ENCODE measurements at regions not wholly inside any gene's neighbourhood (a gene's known extent, or its start where the extent isn't known, plus 50 kb on each side); places are given as distances from the start of the nearest gene placed in this dataset.
A peak's percentile ranks its signal among the peaks of the same experiment; 100 is the strongest.

DNA sequence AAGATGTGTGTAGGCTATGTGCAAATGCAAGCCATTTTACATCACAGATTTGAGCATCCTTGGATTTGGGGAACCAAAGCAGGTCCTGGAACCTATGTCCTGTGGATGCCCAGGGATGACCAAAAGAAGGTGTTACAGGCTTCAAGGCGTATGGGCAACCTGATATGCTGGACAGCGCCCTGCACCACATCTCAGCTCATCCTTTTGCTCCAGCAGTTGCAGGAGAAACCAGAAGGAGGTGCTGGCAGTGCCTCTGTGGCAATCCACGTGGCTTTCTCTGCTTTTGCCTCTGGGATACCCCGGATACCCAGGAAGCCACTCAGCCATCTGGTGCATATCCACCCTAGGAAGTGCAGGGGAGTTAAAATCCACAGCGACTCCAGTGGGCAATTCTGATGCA lies 110.3 kb upstream of the VSTM2B start:
- TF ChIP-seq REST (IDR thresholded peaks at IDR 0.05; ENCODE audit: low read depth) (peak; percentile 73), CREB1 (IDR thresholded peaks at IDR 0.05; ENCODE audit: low read depth) (no peak)

GRCh38 chr19:29417048-29417447 lies 108.7 kb upstream of the VSTM2B start:
- TF ChIP-seq TCF12 (IDR thresholded peaks at IDR 0.05; ENCODE audit: low read depth) (no peak), MAX (IDR thresholded peaks at IDR 0.05) (no peak), TAF1 (IDR thresholded peaks at IDR 0.05; ENCODE audit: low read depth) (no peak), EP300 (IDR thresholded peaks at IDR 0.05; ENCODE audit: borderline replicate concordance) (no peak), USF1 (IDR thresholded peaks at IDR 0.05) (no peak), CREB1 (IDR thresholded peaks at IDR 0.05; ENCODE audit: low read depth) (no peak), YY1 (IDR thresholded peaks at IDR 0.05; ENCODE audit: low read depth) (no peak), ZBTB7A (IDR thresholded peaks at IDR 0.05; ENCODE audit: low read depth) (no peak), CEBPB (IDR thresholded peaks at IDR 0.05) (no peak), REST (IDR thresholded peaks at IDR 0.05; ENCODE audit: low read depth) (no peak), RAD21 (IDR thresholded peaks at IDR 0.05; ENCODE audit: low read depth) (no peak), TEAD4 (IDR thresholded peaks at IDR 0.05) (no peak), EGR1 (IDR thresholded peaks at IDR 0.05) (no peak)

DNA sequence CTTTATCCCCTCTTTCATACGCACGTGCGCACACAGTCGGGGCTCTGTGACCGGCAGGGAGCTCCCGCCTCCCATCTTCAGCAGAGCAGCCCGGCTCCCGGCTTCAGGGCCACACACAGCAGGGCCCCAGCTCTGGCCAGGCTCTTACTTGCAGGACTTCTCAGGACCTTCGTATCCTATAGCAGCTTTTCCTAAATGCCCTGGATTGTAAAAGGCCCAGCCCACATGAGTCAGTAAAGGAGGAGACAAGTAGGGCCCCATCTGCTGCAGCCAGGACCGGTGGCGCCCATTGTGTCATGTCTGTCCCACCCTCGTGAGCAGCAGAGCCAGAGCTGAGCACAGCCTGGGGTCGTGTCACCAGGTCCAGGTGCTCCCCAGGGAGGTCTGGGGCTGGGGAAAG lies 107.6 kb upstream of the VSTM2B start:
- TF ChIP-seq TAF1 (IDR thresholded peaks at IDR 0.05; ENCODE audit: low read depth): no peak
- TF ChIP-seq ZBTB7A (IDR thresholded peaks at IDR 0.05; ENCODE audit: low read depth): no peak
- TF ChIP-seq EP300 (IDR thresholded peaks at IDR 0.05; ENCODE audit: borderline replicate concordance): no peak
- TF ChIP-seq TEAD4 (IDR thresholded peaks at IDR 0.05): no peak
- no peak for TF ChIP-seq EGR1 (IDR thresholded peaks at IDR 0.05)
- no peak for TF ChIP-seq REST (IDR thresholded peaks at IDR 0.05; ENCODE audit: low read depth)
- no peak for TF ChIP-seq USF1 (IDR thresholded peaks at IDR 0.05)
- TF ChIP-seq TCF12 (IDR thresholded peaks at IDR 0.05; ENCODE audit: low read depth): no peak
- TF ChIP-seq MAX (IDR thresholded peaks at IDR 0.05): no peak
- TF ChIP-seq CEBPB (IDR thresholded peaks at IDR 0.05): no peak

GRCh38 chr19:29420065-29420464 lies 105.7 kb upstream of the VSTM2B start:
- TF ChIP-seq EGR1 (IDR thresholded peaks at IDR 0.05): no peak
- TF ChIP-seq TAF1 (IDR thresholded peaks at IDR 0.05; ENCODE audit: low read depth): no peak
- no peak for TF ChIP-seq REST (IDR thresholded peaks at IDR 0.05; ENCODE audit: low read depth)
- TF ChIP-seq USF1 (IDR thresholded peaks at IDR 0.05): no peak
- no peak for TF ChIP-seq FOXM1 (IDR thresholded peaks at IDR 0.05; ENCODE audit: borderline replicate concordance, low read depth)
- no peak for TF ChIP-seq EP300 (IDR thresholded peaks at IDR 0.05; ENCODE audit: borderline replicate concordance)
- no peak for TF ChIP-seq TEAD4 (IDR thresholded peaks at IDR 0.05)
- TF ChIP-seq CEBPB (IDR thresholded peaks at IDR 0.05): no peak
- TF ChIP-seq TCF12 (IDR thresholded peaks at IDR 0.05; ENCODE audit: low read depth): no peak
- no peak for TF ChIP-seq ZBTB7A (IDR thresholded peaks at IDR 0.05; ENCODE audit: low read depth)
- TF ChIP-seq NFIC (IDR thresholded peaks at IDR 0.05): no peak
- TF ChIP-seq YY1 (IDR thresholded peaks at IDR 0.05; ENCODE audit: low read depth): no peak
- no peak for TF ChIP-seq MAX (IDR thresholded peaks at IDR 0.05)
- TF ChIP-seq RAD21 (IDR thresholded peaks at IDR 0.05; ENCODE audit: low read depth): no peak
